HEK293 (cell line): ENCODE measurements at regions not wholly inside any gene's neighbourhood (a gene's known extent, or its start where the extent isn't known, plus 50 kb on each side); places are given as distances from the start of the nearest gene placed in this dataset.

ENCODE experiments used
- BCL11A ChIP-seq: fragments of 450-650 bp; formaldehyde crosslinking; IDR thresholded peaks from 2 replicates; pipeline ENCODE4 v1.5.1; 2016; ENCODE audit warnings: low read depth, missing biosample characterization, missing genetic modification characterization
- CTCF ChIP-seq: fragments of 450-650 bp; formaldehyde crosslinking; IDR thresholded peaks from 2 replicates; pipeline ENCODE4 v1.5.1; 2016; ENCODE audit warnings: missing biosample characterization, missing genetic modification characterization
- OVOL3 ChIP-seq: fragments of 450-650 bp; formaldehyde crosslinking; IDR thresholded peaks from 2 replicates; pipeline ENCODE4 v1.5.1; 2016; ENCODE audit warnings: missing biosample characterization, missing genetic modification characterization
- PBX3 ChIP-seq: sonication (generic); formaldehyde crosslinking; IDR thresholded peaks from 2 replicates; pipeline ENCODE4 v1.8.1; 2022; ENCODE audit warnings: mild to moderate bottlenecking, moderate library complexity, missing genetic modification reagents
- ZBTB49 ChIP-seq: fragments of 450-650 bp; formaldehyde crosslinking; IDR thresholded peaks from 2 replicates; pipeline ENCODE4 v1.5.1; 2016; ENCODE audit warnings: missing biosample characterization, missing genetic modification characterization, low read depth
- ZNF202 ChIP-seq: fragments of 450-650 bp; formaldehyde crosslinking; IDR thresholded peaks from 2 replicates; pipeline ENCODE4 v1.5.1; 2016; ENCODE audit warnings: missing biosample characterization, missing genetic modification characterization, borderline replicate concordance
- ZNF530 ChIP-seq: fragments of 450-650 bp; formaldehyde crosslinking; IDR thresholded peaks from 2 replicates; pipeline ENCODE4 v1.5.1; 2016; ENCODE audit warnings: low read depth, missing biosample characterization, missing genetic modification characterization
- ZNF624 ChIP-seq: fragments of 450-650 bp; formaldehyde crosslinking; IDR thresholded peaks from 2 replicates; pipeline ENCODE4 v1.5.1; 2017; ENCODE audit warnings: missing biosample characterization, missing genetic modification characterization
- ZXDB ChIP-seq: fragments of 450-650 bp; formaldehyde crosslinking; IDR thresholded peaks from 2 replicates; pipeline ENCODE4 v1.5.1; 2016; ENCODE audit warnings: missing biosample characterization, missing genetic modification characterization

- TF ChIP-seq ZNF530 (tag by site-specific recombination) (no peak), ZXDB (tag by site-specific recombination) (no peak), ZNF202 (no peak), BCL11A (no peak), CTCF (tag by site-specific recombination) (no peak), PBX3 (CRISPR knock-in tag) (no peak), OVOL3 (no peak), ZNF624 (tag by site-specific recombination) (no peak), ZBTB49 (tag by site-specific recombination) (no peak)
Observed at GRCh38 chr15:47929138-47929803, 191.5 kb upstream of the SLC24A5 start.
